ENCODE measurements at regions not wholly inside any gene's neighbourhood (a gene's known extent, or its start where the extent isn't known, plus 50 kb on each side); places are given as distances from the start of the nearest gene placed in this dataset.

DNA sequence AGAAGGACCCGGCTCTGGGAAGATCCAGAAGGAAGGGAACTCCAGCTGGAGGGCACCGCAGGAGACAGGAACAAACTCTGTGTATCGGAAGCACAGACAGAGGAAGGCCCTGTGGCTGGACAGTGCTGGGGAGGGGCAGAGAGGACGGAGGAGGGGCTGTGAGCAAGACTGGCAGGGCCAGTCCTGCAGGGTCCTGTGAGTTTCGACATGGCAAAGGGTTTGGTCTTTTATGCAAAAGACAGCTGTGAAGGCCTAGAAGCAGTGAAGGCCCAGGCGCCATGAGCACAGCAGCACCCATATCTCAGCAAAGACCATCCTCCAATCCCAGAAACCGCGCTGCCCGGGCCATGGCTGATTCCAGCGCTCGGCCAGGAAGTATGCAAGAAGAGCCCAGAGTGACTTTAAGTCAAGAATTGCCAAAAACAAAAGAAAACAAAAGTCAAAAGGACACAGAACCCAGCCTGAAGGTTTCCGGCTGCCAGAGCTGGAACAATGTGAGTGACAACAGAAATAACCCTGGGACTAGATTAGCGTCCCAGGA is 126.5 kb downstream of the NCOR2 start:
- TF ChIP-seq, protein P1, sequence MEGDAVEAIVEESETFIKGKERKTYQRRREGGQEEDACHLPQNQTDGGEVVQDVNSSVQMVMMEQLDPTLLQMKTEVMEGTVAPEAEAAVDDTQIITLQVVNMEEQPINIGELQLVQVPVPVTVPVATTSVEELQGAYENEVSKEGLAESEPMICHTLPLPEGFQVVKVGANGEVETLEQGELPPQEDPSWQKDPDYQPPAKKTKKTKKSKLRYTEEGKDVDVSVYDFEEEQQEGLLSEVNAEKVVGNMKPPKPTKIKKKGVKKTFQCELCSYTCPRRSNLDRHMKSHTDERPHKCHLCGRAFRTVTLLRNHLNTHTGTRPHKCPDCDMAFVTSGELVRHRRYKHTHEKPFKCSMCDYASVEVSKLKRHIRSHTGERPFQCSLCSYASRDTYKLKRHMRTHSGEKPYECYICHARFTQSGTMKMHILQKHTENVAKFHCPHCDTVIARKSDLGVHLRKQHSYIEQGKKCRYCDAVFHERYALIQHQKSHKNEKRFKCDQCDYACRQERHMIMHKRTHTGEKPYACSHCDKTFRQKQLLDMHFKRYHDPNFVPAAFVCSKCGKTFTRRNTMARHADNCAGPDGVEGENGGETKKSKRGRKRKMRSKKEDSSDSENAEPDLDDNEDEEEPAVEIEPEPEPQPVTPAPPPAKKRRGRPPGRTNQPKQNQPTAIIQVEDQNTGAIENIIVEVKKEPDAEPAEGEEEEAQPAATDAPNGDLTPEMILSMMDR (conservative IDR thresholded peaks at IDR 0.05; ENCODE audit: low read depth, low read length) = no peak
- TF ChIP-seq EZH2 (IDR thresholded peaks at IDR 0.05; ENCODE audit: low read length, unreplicated experiment) = no peak

Measured in PC-3 (cell line).